Astrocyte (in vitro differentiated cells and primary cell): ENCODE measurements at regions not wholly inside any gene's neighbourhood (a gene's known extent, or its start where the extent isn't known, plus 50 kb on each side); places are given as distances from the start of the nearest gene placed in this dataset.

Source experiments
- DNase-seq: peaks from one replicate; pipeline ENCODE4 v3.0.0-alpha.2; 2010; ENCODE audit warnings: low read depth
- FAIRE-seq: peaks from 2 replicates; lab custom pipeline; 2011; peaks lifted over from hg19 to GRCh38; lab: Jason Lieb, UNC
- H2AFZ ChIP-seq: 2 replicates; pipeline ENCODE4 v1.6.0; 2012; ENCODE audit warnings: low read depth, low read length, inconsistent platforms
- H3K27ac ChIP-seq: 2 replicates; pipeline ENCODE4 v1.5.1; 2011; ENCODE audit warnings: low read depth, low read length, inconsistent platforms
- H3K27me3 ChIP-seq: 2 replicates; pipeline ENCODE4 v1.6.0; 2011; ENCODE audit warnings: low read length, inconsistent platforms; ENCODE audit not compliant: insufficient read depth
- H3K36me3 ChIP-seq: 2 replicates; pipeline ENCODE4 v1.5.1; 2011; ENCODE audit warnings: low read length, inconsistent platforms; ENCODE audit not compliant: insufficient read depth
- H3K4me1 ChIP-seq: 2 replicates; pipeline ENCODE4 v1.5.1; 2011; ENCODE audit warnings: low read length, inconsistent platforms; ENCODE audit not compliant: insufficient read depth
- H3K4me2 ChIP-seq: 2 replicates; pipeline ENCODE4 v1.6.0; 2012; ENCODE audit warnings: low read length, inconsistent platforms
- H3K4me3 ChIP-seq: 2 replicates; pipeline ENCODE4 v1.5.1; 2011; ENCODE audit warnings: low read depth, mild to moderate bottlenecking, low read length, inconsistent platforms; ENCODE audit not compliant: insufficient read depth
- H3K79me2 ChIP-seq: 2 replicates; pipeline ENCODE4 v1.6.0; 2012; ENCODE audit warnings: mild to moderate bottlenecking, low read length, inconsistent platforms; ENCODE audit not compliant: insufficient read depth
- H3K9ac ChIP-seq: 2 replicates; pipeline ENCODE4 v1.6.0; 2012; ENCODE audit warnings: mild to moderate bottlenecking, low read length, inconsistent platforms
- H3K9me3 ChIP-seq: 2 replicates; pipeline ENCODE4 v1.5.1; 2012; ENCODE audit warnings: low read depth, mild to moderate bottlenecking, low read length, inconsistent platforms; ENCODE audit not compliant: insufficient read depth
- H4K20me1 ChIP-seq: 2 replicates; pipeline ENCODE4 v1.6.0; 2012; ENCODE audit warnings: low read length, inconsistent platforms; ENCODE audit not compliant: insufficient read depth
- H3K27ac Mint-ChIP-seq: one replicate; pipeline ENCODE4 v1.8.0; 2021; ENCODE audit warnings: mild to moderate bottlenecking, mixed read lengths; ENCODE audit not compliant: unreplicated experiment
- H3K27me3 Mint-ChIP-seq: one replicate; pipeline ENCODE4 v1.8.0; 2021; ENCODE audit warnings: low read depth, mixed read lengths; ENCODE audit not compliant: unreplicated experiment
- H3K36me3 Mint-ChIP-seq: one replicate; pipeline ENCODE4 v1.8.0; 2021; ENCODE audit warnings: low read depth, mixed read lengths; ENCODE audit not compliant: unreplicated experiment
- H3K4me1 Mint-ChIP-seq: one replicate; pipeline ENCODE4 v1.8.0; 2021; ENCODE audit warnings: low read depth, mixed read lengths; ENCODE audit not compliant: unreplicated experiment
- H3K4me3 Mint-ChIP-seq: one replicate; pipeline ENCODE4 v1.8.0; 2021; ENCODE audit warnings: mild to moderate bottlenecking, moderate library complexity, mixed read lengths; ENCODE audit not compliant: unreplicated experiment
- H3K9me3 Mint-ChIP-seq: one replicate; pipeline ENCODE4 v1.8.0; 2021; ENCODE audit warnings: mild to moderate bottlenecking, mixed read lengths; ENCODE audit not compliant: unreplicated experiment
- EZH2 ChIP-seq: IDR thresholded peaks from 2 replicates; pipeline ENCODE4 v1.6.1; 2012; ENCODE audit warnings: mild to moderate bottlenecking, low read length, inconsistent platforms; ENCODE audit not compliant: insufficient read depth
- TF ChIP-seq, protein P1 (sequence below): IDR thresholded peaks from 2 replicates; pipeline ENCODE4 v1.5.1; 2011; ENCODE audit warnings: low read depth, mild to moderate bottlenecking, inconsistent platforms, low read length, moderate library complexity; ENCODE audit not compliant: insufficient read depth

DNA sequence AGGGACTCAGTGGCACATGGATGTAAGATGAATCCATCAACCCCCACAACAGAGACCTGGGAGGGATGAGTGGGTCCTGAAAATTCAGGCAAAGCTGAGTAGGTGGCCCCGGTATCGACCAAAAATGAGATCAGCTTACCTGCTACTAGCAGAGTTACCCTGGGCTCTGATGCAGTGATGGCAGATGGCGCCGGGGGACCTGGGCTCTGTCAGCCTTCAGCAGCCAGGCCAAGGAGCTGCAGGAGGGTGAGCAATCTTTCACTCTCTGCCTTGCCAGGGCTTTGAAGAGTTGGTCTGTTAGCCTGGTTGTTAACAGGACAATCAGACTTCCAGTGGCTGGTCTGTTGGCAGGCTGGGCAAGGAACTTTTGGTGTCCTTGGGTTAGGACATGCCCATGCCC lies 1054.8 kb downstream of the SI start:
- Histone ChIP-seq H3K4me1 (no peaks in the 10 kb centered on the region), H3K27ac (no peak overlapping the region), H3K4me2 (no peak overlapping the region), H4K20me1 (no peaks in the 10 kb centered on the region), H3K4me3 (no peak overlapping the region), H3K79me2 (no peaks in the 10 kb centered on the region), H3K27me3 (no peaks in the 10 kb centered on the region), H3K36me3 (no peaks in the 10 kb centered on the region), H3K9me3 (peaks cover 8% of the 10 kb centered on the region), H2AFZ (no peak overlapping the region), H3K9ac (no peak overlapping the region)
- DNase-seq (no peak), FAIRE-seq (no peak)
- peaks cover 2% of the 10 kb centered on the region for H3K9me3 Mint-ChIP-seq
- peaks cover 2% of the 10 kb centered on the region for H3K36me3 Mint-ChIP-seq
- no peaks in the 10 kb centered on the region for H3K4me1 Mint-ChIP-seq
- H3K27me3 Mint-ChIP-seq = no peaks in the 10 kb centered on the region
- no peak overlapping the region for H3K27ac Mint-ChIP-seq
- TF ChIP-seq, protein P1, sequence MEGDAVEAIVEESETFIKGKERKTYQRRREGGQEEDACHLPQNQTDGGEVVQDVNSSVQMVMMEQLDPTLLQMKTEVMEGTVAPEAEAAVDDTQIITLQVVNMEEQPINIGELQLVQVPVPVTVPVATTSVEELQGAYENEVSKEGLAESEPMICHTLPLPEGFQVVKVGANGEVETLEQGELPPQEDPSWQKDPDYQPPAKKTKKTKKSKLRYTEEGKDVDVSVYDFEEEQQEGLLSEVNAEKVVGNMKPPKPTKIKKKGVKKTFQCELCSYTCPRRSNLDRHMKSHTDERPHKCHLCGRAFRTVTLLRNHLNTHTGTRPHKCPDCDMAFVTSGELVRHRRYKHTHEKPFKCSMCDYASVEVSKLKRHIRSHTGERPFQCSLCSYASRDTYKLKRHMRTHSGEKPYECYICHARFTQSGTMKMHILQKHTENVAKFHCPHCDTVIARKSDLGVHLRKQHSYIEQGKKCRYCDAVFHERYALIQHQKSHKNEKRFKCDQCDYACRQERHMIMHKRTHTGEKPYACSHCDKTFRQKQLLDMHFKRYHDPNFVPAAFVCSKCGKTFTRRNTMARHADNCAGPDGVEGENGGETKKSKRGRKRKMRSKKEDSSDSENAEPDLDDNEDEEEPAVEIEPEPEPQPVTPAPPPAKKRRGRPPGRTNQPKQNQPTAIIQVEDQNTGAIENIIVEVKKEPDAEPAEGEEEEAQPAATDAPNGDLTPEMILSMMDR = no peak
- no peak for TF ChIP-seq EZH2
- H3K4me3 Mint-ChIP-seq = no peak overlapping the region

DNA sequence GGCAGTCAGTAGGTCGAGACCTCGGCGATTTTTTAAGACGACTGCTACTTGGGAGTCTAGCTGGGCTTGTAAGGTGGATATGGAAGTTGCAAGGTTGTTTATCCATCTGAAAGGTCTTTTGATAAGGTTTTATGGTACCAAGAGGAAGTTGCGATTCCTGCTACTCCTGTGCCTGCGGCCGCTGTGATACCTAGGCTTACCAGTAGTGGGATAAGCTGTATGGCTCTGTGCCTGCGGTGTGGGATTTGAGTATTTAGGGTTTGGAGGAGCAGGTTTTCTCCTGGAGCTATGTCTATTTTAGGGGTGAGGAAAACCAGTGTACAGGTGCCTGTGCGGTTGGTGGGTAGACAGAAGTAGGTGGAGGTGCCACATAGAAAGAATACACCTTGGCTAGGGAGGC lies 1059.8 kb downstream of the SI start:
- no peaks in the 10 kb centered on the region for H3K9me3 Mint-ChIP-seq
- Histone ChIP-seq H3K9me3 (peaks cover 5% of the 10 kb centered on the region), H3K9ac (no peak overlapping the region), H4K20me1 (no peaks in the 10 kb centered on the region), H2AFZ (no peak overlapping the region), H3K79me2 (no peaks in the 10 kb centered on the region), H3K4me2 (no peak overlapping the region), H3K27ac (no peak overlapping the region), H3K36me3 (no peaks in the 10 kb centered on the region), H3K27me3 (no peaks in the 10 kb centered on the region), H3K4me3 (no peak overlapping the region), H3K4me1 (no peaks in the 10 kb centered on the region)
- DNase-seq (no peak), FAIRE-seq (no peak)
- no peaks in the 10 kb centered on the region for H3K4me1 Mint-ChIP-seq
- no peaks in the 10 kb centered on the region for H3K36me3 Mint-ChIP-seq
- H3K4me3 Mint-ChIP-seq = no peak overlapping the region
- H3K27me3 Mint-ChIP-seq = no peaks in the 10 kb centered on the region
- no peak overlapping the region for H3K27ac Mint-ChIP-seq
- no peak for TF ChIP-seq EZH2
- TF ChIP-seq, protein P1 = no peak

DNA sequence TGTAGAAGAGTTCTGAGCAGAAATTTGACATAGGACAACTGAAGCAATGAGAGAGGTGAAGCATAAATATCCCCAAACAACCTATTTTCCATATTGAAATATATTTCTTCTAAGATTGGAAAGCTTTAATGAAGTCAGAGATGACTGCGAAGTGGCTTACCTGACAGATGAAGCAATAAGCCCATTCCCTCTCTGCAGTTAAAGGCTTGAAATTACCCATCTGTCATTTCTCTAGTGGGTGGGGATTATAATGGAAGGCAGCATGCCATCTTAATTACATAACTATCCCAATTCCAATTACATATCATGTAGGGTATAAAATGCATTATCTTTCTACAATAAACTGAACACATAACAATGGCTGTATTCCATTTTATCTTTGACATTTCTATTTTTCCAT lies 1070.5 kb downstream of the SI start:
- H3K27me3 Mint-ChIP-seq = no peaks in the 10 kb centered on the region
- no peaks in the 10 kb centered on the region for H3K9me3 ChIP-seq
- no peaks in the 10 kb centered on the region for H3K4me1 ChIP-seq
- H3K9ac ChIP-seq = no peak overlapping the region
- no peaks in the 10 kb centered on the region for H3K36me3 Mint-ChIP-seq
- FAIRE-seq (no peak), DNase-seq (no peak)
- TF ChIP-seq, protein P1 = no peak
- no peak for TF ChIP-seq EZH2
- no peak overlapping the region for H3K27ac Mint-ChIP-seq
- no peak overlapping the region for H3K27ac ChIP-seq
- H3K79me2 ChIP-seq = no peaks in the 10 kb centered on the region
- H3K4me2 ChIP-seq = no peak overlapping the region
- no peak overlapping the region for H3K4me3 ChIP-seq
- no peak overlapping the region for H2AFZ ChIP-seq
- no peaks in the 10 kb centered on the region for H3K9me3 Mint-ChIP-seq
- H4K20me1 ChIP-seq = no peaks in the 10 kb centered on the region
- H3K4me1 Mint-ChIP-seq = no peaks in the 10 kb centered on the region
- no peak overlapping the region for H3K4me3 Mint-ChIP-seq
- H3K36me3 ChIP-seq = no peaks in the 10 kb centered on the region
- H3K27me3 ChIP-seq = no peaks in the 10 kb centered on the region
